ENCODE measurements at regions not wholly inside any gene's neighbourhood (a gene's known extent, or its start where the extent isn't known, plus 50 kb on each side); places are given as distances from the start of the nearest gene placed in this dataset.
"Not testable (repeated sequence)": the region's sequence is repeated elsewhere in the genome, so short reads cannot be mapped to it uniquely, and the experiment has no call there.

DNA sequence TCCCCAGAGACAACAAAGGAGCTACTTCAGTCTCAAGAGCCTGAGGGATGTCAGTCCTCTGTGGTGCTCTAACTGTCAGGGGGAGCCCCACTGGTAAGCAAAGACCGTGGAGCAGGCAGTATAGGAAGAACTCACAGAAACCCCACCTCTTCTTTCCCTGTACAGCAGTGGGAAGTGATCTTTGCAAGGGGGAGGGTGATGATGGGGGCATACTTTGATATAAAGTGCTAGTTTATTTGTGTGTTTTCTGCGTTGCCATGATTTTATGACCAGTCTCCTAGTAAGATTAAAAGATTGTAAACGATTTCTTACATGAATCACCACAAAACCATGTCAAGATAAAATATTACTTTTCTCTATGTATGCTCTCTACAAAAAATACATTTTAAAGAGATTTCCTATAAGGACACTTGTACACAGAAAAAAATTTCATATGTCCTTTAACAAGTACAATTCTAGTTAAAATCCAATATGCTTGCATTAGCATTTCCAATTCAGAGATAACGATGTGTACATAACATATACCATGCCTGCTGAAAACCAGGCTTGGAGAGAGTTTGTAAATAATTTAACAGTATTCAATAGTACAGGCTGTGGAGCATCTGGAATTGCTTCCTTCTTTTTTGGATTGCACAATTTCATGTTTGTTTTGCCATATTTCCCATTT is 690.0 kb downstream of the PRIM2 start:
- 78% methylated on average over 4 of the region's 4 CpGs; no CpG with 5 or more reads in 1 of the 2 experiments for WGBS, 2 experiments (ENCODE audit: extremely low coverage in 1 of 2, insufficient coverage in 1 of 2, insufficient read length in 1 of 2, insufficient replicate concordance in 2 of 2, low coverage in 1 of 2, low lambda C conversion rate in 2 of 2, missing lambda C conversion rate in 1 of 2)
- CTCF ChIA-PET (ENCODE audit: partially characterized antibody); H3K27ac ChIP-seq (ENCODE audit: low read depth, low read length); H2BK5ac ChIP-seq (ENCODE audit: low read depth, low read length); H3K23me2 ChIP-seq (ENCODE audit: low read depth, low read length); H3K4me1 ChIP-seq (replicated peaks in 1 of 4; ENCODE audit: control insufficient read depth in 3 of 4, insufficient read depth in 4 of 4, low read length in 3 of 4); H3K4me3 ChIP-seq (ENCODE audit: extremely low read depth in 1 of 4, insufficient read depth in 2 of 4, low read depth in 3 of 4, low read length in 4 of 4); POLR2A ChIA-PET (ENCODE audit: partially characterized antibody); DNase-seq (ENCODE audit: low read depth in 1 of 2, low spot score in 2 of 2); H3K18ac ChIP-seq (ENCODE audit: extremely low read depth, low read length); H2BK120ac ChIP-seq (replicated peaks; ENCODE audit: low read depth, low read length); H3K14ac ChIP-seq (ENCODE audit: insufficient read length); H4K8ac ChIP-seq (ENCODE audit: extremely low read depth, insufficient read depth, low read length); H4K5ac ChIP-seq (ENCODE audit: insufficient read length, low read depth, low read length); H3K23ac ChIP-seq (ENCODE audit: insufficient read length); H3K27me3 ChIP-seq (replicated peaks in 1 of 4; ENCODE audit: control insufficient read depth in 3 of 4, extremely low read depth in 1 of 4, insufficient read depth in 3 of 4, low read length in 3 of 4); H3K4me2 ChIP-seq (ENCODE audit: insufficient read depth in 1 of 2, low read depth in 2 of 2, low read length in 2 of 2); H3K4ac ChIP-seq (replicated peaks; ENCODE audit: insufficient read length, low read depth, low read length); H2AK5ac ChIP-seq (ENCODE audit: low read depth, low read length); H3K79me1 ChIP-seq (ENCODE audit: low read depth, low read length); H4K91ac ChIP-seq (replicated peaks; ENCODE audit: insufficient read length, low read length); H2BK20ac ChIP-seq (ENCODE audit: low read length); H3K56ac ChIP-seq (replicated peaks; ENCODE audit: insufficient read length, low read depth, low read length); FAIRE-seq; H2BK15ac ChIP-seq (ENCODE audit: low read length); H4K20me1 ChIP-seq (replicated peaks in 1 of 2; ENCODE audit: control insufficient read depth in 1 of 2, insufficient read depth in 2 of 2, low read length in 2 of 2); H2BK12ac ChIP-seq (ENCODE audit: low read depth, low read length); H2AFZ ChIP-seq (ENCODE audit: low read length); H3K9ac ChIP-seq (replicated peaks in 1 of 4; ENCODE audit: extremely low read depth in 1 of 4, low read depth in 3 of 4, low read length in 3 of 4); H3K79me2 ChIP-seq (ENCODE audit: control insufficient read depth in 1 of 2, insufficient read depth in 2 of 2, low read length in 2 of 2); H3K36me3 ChIP-seq (ENCODE audit: control insufficient read depth in 2 of 4, insufficient read depth in 4 of 4, low read length in 3 of 4): not testable (repeated sequence)
- peaks cover 15 to 20% of the 10 kb centered on the region in 2 experiments for H3K9me3 ChIP-seq (ENCODE audit: insufficient read depth in 2 of 2, low read depth in 1 of 2, low read length in 1 of 2)

DNA sequence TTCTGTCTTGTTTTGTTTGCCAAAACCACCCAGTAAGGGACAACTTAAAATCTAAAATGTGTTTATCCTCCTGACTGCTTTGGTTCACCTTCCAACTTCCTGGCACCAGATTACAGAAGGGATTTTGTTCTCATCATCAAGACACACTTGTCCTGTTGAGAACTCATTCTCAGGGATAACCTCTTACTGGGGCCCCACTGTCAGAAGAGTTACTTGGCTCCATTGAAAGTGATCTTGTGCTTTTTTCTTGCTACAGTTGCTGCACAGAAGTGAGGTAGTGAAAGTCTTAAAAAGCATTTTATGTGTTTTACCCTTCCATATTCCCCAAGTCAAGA is 690.5 kb downstream of the PRIM2 start:
- H3K27ac ChIP-seq (ENCODE audit: low read depth, low read length); H2AK5ac ChIP-seq (ENCODE audit: low read depth, low read length); H2BK120ac ChIP-seq (replicated peaks; ENCODE audit: low read depth, low read length); H3K27me3 ChIP-seq (replicated peaks in 1 of 4; ENCODE audit: control insufficient read depth in 3 of 4, extremely low read depth in 1 of 4, insufficient read depth in 3 of 4, low read length in 3 of 4); H2BK15ac ChIP-seq (ENCODE audit: low read length); H2BK20ac ChIP-seq (ENCODE audit: low read length); H3K9ac ChIP-seq (replicated peaks in 1 of 4; ENCODE audit: extremely low read depth in 1 of 4, low read depth in 3 of 4, low read length in 3 of 4); H3K4me3 ChIP-seq (ENCODE audit: extremely low read depth in 1 of 4, insufficient read depth in 2 of 4, low read depth in 3 of 4, low read length in 4 of 4); H3K4ac ChIP-seq (replicated peaks; ENCODE audit: insufficient read length, low read depth, low read length); H3K4me2 ChIP-seq (ENCODE audit: insufficient read depth in 1 of 2, low read depth in 2 of 2, low read length in 2 of 2); H3K18ac ChIP-seq (ENCODE audit: extremely low read depth, low read length); H4K8ac ChIP-seq (ENCODE audit: extremely low read depth, insufficient read depth, low read length); H3K79me2 ChIP-seq (ENCODE audit: control insufficient read depth in 1 of 2, insufficient read depth in 2 of 2, low read length in 2 of 2); FAIRE-seq; CTCF ChIA-PET (ENCODE audit: partially characterized antibody); H2BK5ac ChIP-seq (ENCODE audit: low read depth, low read length); H3K14ac ChIP-seq (ENCODE audit: insufficient read length); H3K23me2 ChIP-seq (ENCODE audit: low read depth, low read length); H4K20me1 ChIP-seq (replicated peaks in 1 of 2; ENCODE audit: control insufficient read depth in 1 of 2, insufficient read depth in 2 of 2, low read length in 2 of 2); POLR2A ChIA-PET (ENCODE audit: partially characterized antibody); H2AFZ ChIP-seq (ENCODE audit: low read length); H2BK12ac ChIP-seq (ENCODE audit: low read depth, low read length); H3K23ac ChIP-seq (ENCODE audit: insufficient read length); H3K79me1 ChIP-seq (ENCODE audit: low read depth, low read length); DNase-seq (ENCODE audit: low read depth in 1 of 2, low spot score in 2 of 2); H3K4me1 ChIP-seq (replicated peaks in 1 of 4; ENCODE audit: control insufficient read depth in 3 of 4, insufficient read depth in 4 of 4, low read length in 3 of 4); H4K91ac ChIP-seq (replicated peaks; ENCODE audit: insufficient read length, low read length); H4K5ac ChIP-seq (ENCODE audit: insufficient read length, low read depth, low read length); H3K36me3 ChIP-seq (ENCODE audit: control insufficient read depth in 2 of 4, insufficient read depth in 4 of 4, low read length in 3 of 4); H3K56ac ChIP-seq (replicated peaks; ENCODE audit: insufficient read length, low read depth, low read length): not testable (repeated sequence)
- peaks cover 12 to 20% of the 10 kb centered on the region in 2 experiments for H3K9me3 ChIP-seq (ENCODE audit: insufficient read depth in 2 of 2, low read depth in 1 of 2, low read length in 1 of 2)
